Body of pancreas (tissue), 4 donors: ENCODE measurements at regions not wholly inside any gene's neighbourhood (a gene's known extent, or its start where the extent isn't known, plus 50 kb on each side); places are given as distances from the start of the nearest gene placed in this dataset.

Source experiments
- ATAC-seq: fragments of 150-250 bp; one replicate; pipeline ENCODE4 v1.9.1; 2016
- DNase-seq, 4 donors: peaks; one replicate each; pipeline ENCODE4 v3.0.0-alpha.2; 2019
- H3K27ac ChIP-seq, 4 donors: fragments of 200-600 bp; sonication (generic); 1 replicate in 3 of 4; 2 replicates in 1 of 4; pipeline versions ENCODE4 v1.5.1 to v1.6.1; 2016 to 2019; ENCODE audit warnings: mild to moderate bottlenecking in 1 of 4, mixed read lengths in 1 of 4, moderate library complexity in 1 of 4
- H3K27me3 ChIP-seq, 2 donors: fragments of 200-600 bp; sonication (generic); one replicate each; pipeline ENCODE4 v1.6.0; 2016; ENCODE audit warnings: mild to moderate bottlenecking in 1 of 2
- H3K36me3 ChIP-seq, 2 donors: fragments of 200-600 bp; sonication (generic); replicated peaks in 1 of 2; 2 replicates each; pipeline ENCODE4 v1.5.1; 2016; ENCODE audit warnings: low read depth in 2 of 2; ENCODE audit not compliant: insufficient read depth in 1 of 2
- H3K4me1 ChIP-seq: fragments of 200-600 bp; sonication (generic); one replicate; pipeline ENCODE4 v1.6.0; 2016
- H3K4me3 ChIP-seq, 2 donors: fragments of 200-600 bp; sonication (generic); 1 replicate in 1 of 2; 2 replicates in 1 of 2; pipeline ENCODE4 v1.5.1; 2016 to 2019
- H3K9me3 ChIP-seq, 3 donors: fragments of 200-600 bp; sonication (generic); 1 replicate in 2 of 3; 2 replicates in 1 of 3; pipeline ENCODE4 v1.5.1; 2016
- POLR2A ChIP-seq, 3 donors: fragments of 450-650 bp; IDR thresholded peaks; one replicate each; pipeline ENCODE4 v1.6.1; 2016; ENCODE audit warnings: antibody characterized with exemption in 3 of 3, mild to moderate bottlenecking in 2 of 3
- WGBS, 2 donors: methylation state at CpG; one replicate each; pipeline ENCODE4 v1.1.5; 2017; 5-methylcytosine and 5-hydroxymethylcytosine counted together
- intact Hi-C: fragments of 100-400 bp; cut with DNase I; formaldehyde crosslinking; loops from one replicate; pipeline ENCODE4 v1.15.1; 2023
- TF ChIP-seq, protein P1 (sequence below), 7 experiments: fragments of 450-650 bp in 4 of 7; fragments of 200-600 bp in 3 of 7; sonication (generic) in 3 of 7; IDR thresholded peaks; one replicate each; pipeline ENCODE4 v1.5.1; 2016 to 2019; ENCODE audit warnings: antibody characterized with exemption in 7 of 7

GRCh38 chr7:35342786-35343185, 88.9 kb upstream of the TBX20 start:
- DNase-seq (no peak), ATAC-seq (no peak)
- 69 to 71% methylated on average over 3 of the region's 3 CpGs for WGBS, 2 donors
- no peaks in the 10 kb centered on the region for H3K36me3 ChIP-seq
- intact Hi-C loops, result no loop called here
- TF ChIP-seq, protein P1, sequence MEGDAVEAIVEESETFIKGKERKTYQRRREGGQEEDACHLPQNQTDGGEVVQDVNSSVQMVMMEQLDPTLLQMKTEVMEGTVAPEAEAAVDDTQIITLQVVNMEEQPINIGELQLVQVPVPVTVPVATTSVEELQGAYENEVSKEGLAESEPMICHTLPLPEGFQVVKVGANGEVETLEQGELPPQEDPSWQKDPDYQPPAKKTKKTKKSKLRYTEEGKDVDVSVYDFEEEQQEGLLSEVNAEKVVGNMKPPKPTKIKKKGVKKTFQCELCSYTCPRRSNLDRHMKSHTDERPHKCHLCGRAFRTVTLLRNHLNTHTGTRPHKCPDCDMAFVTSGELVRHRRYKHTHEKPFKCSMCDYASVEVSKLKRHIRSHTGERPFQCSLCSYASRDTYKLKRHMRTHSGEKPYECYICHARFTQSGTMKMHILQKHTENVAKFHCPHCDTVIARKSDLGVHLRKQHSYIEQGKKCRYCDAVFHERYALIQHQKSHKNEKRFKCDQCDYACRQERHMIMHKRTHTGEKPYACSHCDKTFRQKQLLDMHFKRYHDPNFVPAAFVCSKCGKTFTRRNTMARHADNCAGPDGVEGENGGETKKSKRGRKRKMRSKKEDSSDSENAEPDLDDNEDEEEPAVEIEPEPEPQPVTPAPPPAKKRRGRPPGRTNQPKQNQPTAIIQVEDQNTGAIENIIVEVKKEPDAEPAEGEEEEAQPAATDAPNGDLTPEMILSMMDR (IDR thresholded peaks at IDR 0.05), result no peak
- no peak for TF ChIP-seq POLR2A (IDR thresholded peaks at IDR 0.05)
- no peak overlapping the region for H3K27ac ChIP-seq
- no peaks in the 10 kb centered on the region for H3K4me1 ChIP-seq
- H3K27me3 ChIP-seq, result no peaks in the 10 kb centered on the region
- H3K4me3 ChIP-seq, result no peak overlapping the region
- H3K9me3 ChIP-seq, result no peaks in the 10 kb centered on the region

GRCh38 chr7:35339811-35340210, 85.9 kb upstream of the TBX20 start:
- Histone ChIP-seq H3K4me3 (no peak overlapping the region), H3K27me3 (no peaks in the 10 kb centered on the region), H3K9me3 (no peaks in the 10 kb centered on the region), H3K27ac (no peak overlapping the region), H3K4me1 (no peaks in the 10 kb centered on the region), H3K36me3 (no peaks in the 10 kb centered on the region)
- intact Hi-C loops, result no loop called here
- ATAC-seq (no peak), DNase-seq (no peak)
- TF ChIP-seq, protein P1 (IDR thresholded peaks at IDR 0.05), result no peak
- 81 to 82% methylated on average over 6 of the region's 6 CpGs for WGBS, 2 donors

DNA sequence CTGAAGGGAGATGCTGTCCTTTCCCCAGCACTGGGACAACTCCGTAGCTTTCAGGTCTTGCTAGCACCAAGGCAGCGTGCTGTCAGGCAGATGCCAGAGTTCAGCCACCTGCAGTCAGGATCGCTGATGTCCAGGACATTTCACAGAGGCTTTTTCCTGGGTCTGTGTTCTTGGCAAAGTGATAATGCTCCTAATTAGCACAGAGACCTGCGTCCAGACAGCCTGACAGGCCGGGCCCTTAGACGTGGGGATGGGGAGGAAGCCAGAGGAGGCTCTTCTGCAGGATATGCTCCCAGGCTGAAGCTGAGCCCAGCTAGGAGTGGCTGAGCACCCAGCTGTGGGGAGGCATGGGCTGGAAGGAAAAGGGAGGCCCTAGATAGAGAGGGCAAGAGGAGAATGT, 82.5 kb upstream of the TBX20 start:
- intact Hi-C loops, result no loop called here
- Histone ChIP-seq H3K4me1 (no peaks in the 10 kb centered on the region), H3K27ac (no peak overlapping the region), H3K4me3 (no peak overlapping the region), H3K36me3 (no peaks in the 10 kb centered on the region), H3K9me3 (no peaks in the 10 kb centered on the region), H3K27me3 (no peaks in the 10 kb centered on the region)
- ATAC-seq, result no peak
- DNase-seq, result no peak
- 46% methylated on average over 4 to 6 of the region's 6 CpGs for WGBS, 2 donors
- TF ChIP-seq, protein P1 (IDR thresholded peaks at IDR 0.05), result no peak
- TF ChIP-seq POLR2A (IDR thresholded peaks at IDR 0.05), result no peak

DNA sequence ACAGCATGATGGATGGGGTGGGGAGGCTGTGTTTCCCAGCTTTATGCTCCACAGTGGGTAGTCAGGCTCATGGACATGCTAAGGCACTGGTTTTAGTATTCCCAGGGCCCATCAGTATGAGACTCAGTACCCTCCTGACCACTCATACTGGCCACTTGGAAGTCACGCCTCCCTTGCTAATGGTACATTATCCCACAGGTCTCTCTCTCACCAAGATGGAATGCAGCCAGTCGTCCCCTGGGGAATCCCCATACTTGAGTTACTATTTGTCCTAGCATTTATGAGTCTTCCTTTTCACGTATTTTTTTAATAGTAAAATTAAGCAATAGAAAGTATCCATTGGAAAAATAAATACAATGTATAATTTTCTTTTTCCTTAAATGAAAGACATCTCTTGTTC, 80.6 kb upstream of the TBX20 start:
- ATAC-seq (no peak), DNase-seq (no peak)
- H3K27ac ChIP-seq, result no peak overlapping the region
- no peaks in the 10 kb centered on the region for H3K4me1 ChIP-seq
- H3K36me3 ChIP-seq, result no peaks in the 10 kb centered on the region
- TF ChIP-seq, protein P1 (IDR thresholded peaks at IDR 0.05), result no peak
- no peak for TF ChIP-seq POLR2A (IDR thresholded peaks at IDR 0.05)
- H3K27me3 ChIP-seq, result no peaks in the 10 kb centered on the region
- intact Hi-C loops, result no loop called here
- H3K9me3 ChIP-seq, result no peaks in the 10 kb centered on the region
- no peak overlapping the region for H3K4me3 ChIP-seq
- 46 to 48% methylated on average over 3 of the region's 3 CpGs for WGBS, 2 donors

- DNase-seq, result no peak
- intact Hi-C loops, result no loop called here
- ATAC-seq, result no peak
- TF ChIP-seq POLR2A (IDR thresholded peaks at IDR 0.05), result no peak
- TF ChIP-seq, protein P1 (IDR thresholded peaks at IDR 0.05), result no peak
- no peak overlapping the region for H3K27ac ChIP-seq
- no peaks in the 10 kb centered on the region for H3K36me3 ChIP-seq
- H3K4me3 ChIP-seq, result no peak overlapping the region
- H3K9me3 ChIP-seq, result no peaks in the 10 kb centered on the region
- H3K4me1 ChIP-seq, result no peaks in the 10 kb centered on the region
- no peaks in the 10 kb centered on the region for H3K27me3 ChIP-seq
- WGBS, 2 donors, result 32 to 48% methylated on average over 3 of the region's 3 CpGs
Measured at GRCh38 chr7:35333265-35333664, 79.4 kb upstream of the TBX20 start.
